Activated CD4-positive, alpha-beta memory T cell treated with anti-CD3 and anti-CD28 coated beads for 36 hours (primary cell): ENCODE measurements at regions not wholly inside any gene's neighbourhood (a gene's known extent, or its start where the extent isn't known, plus 50 kb on each side); places are given as distances from the start of the nearest gene placed in this dataset.

ENCODE experiments used
- CTCF ChIA-PET: fragments of 350-600 bp; sonication (Branson Sonifier 250); formaldehyde crosslinking; loops from one replicate; lab custom pipeline; 2021; ENCODE audit warnings: antibody characterized with exemption, inconsistent platforms; lab: Charles Lee
- POLR2A ChIA-PET: fragments of 350-600 bp; sonication (Branson Sonifier 250); formaldehyde crosslinking; loops from one replicate; lab custom pipeline; 2021; ENCODE audit warnings: antibody characterized with exemption; lab: Charles Lee
- DNase-seq: peaks from one replicate; pipeline ENCODE4 v3.0.0-alpha.2; 2020
- H3K27ac Mint-ChIP-seq: one replicate; pipeline ENCODE4 v1.8.0; 2021; ENCODE audit warnings: mixed read lengths
- H3K27me3 Mint-ChIP-seq: one replicate; pipeline ENCODE4 v1.8.0; 2021; ENCODE audit warnings: mixed read lengths
- H3K36me3 Mint-ChIP-seq: one replicate; pipeline ENCODE4 v1.8.0; 2021; ENCODE audit warnings: mixed read lengths
- H3K4me1 Mint-ChIP-seq: one replicate; pipeline ENCODE4 v1.8.0; 2021; ENCODE audit warnings: low read depth, mixed read lengths
- H3K4me3 Mint-ChIP-seq: one replicate; pipeline ENCODE4 v1.8.0; 2021; ENCODE audit warnings: mild to moderate bottlenecking, mixed read lengths
- H3K9me3 Mint-ChIP-seq: one replicate; pipeline ENCODE4 v1.8.0; 2021; ENCODE audit warnings: mixed read lengths
- intact Hi-C: fragments of 100-400 bp; cut with micrococcal nuclease; formaldehyde crosslinking; loops from one replicate; pipeline ENCODE4 v1.15.1; 2023

DNA sequence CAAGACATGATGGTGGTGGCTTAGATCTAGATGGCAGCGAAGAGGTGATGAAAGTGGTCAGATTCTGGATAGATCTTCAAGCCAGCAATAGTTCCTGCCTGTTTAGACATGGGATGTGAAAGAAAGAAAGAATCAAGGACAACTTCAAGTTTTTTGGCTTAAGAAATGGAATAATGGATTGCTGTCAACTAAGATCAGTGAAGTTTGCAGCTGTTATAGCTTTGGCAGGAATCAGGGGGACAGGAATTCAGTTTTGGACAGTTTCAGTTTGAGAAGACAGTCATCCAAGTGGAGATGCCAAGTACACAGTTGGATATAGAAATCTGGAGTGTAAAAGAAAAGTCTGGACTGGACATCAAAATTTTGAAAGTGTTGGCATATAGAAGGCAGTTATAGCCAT lies 283.7 kb upstream of the PKDCC start:
- ChIA-PET POLR2A (no interaction called here), CTCF (no interaction called here)
- DNase-seq: no peak
- Mint-ChIP-seq H3K9me3 (no peaks in the 10 kb centered on the region), H3K36me3 (no peaks in the 10 kb centered on the region), H3K27ac (no peak overlapping the region), H3K4me3 (no peak overlapping the region), H3K4me1 (no peaks in the 10 kb centered on the region), H3K27me3 (no peaks in the 10 kb centered on the region)
- intact Hi-C loops: no loop called here

DNA sequence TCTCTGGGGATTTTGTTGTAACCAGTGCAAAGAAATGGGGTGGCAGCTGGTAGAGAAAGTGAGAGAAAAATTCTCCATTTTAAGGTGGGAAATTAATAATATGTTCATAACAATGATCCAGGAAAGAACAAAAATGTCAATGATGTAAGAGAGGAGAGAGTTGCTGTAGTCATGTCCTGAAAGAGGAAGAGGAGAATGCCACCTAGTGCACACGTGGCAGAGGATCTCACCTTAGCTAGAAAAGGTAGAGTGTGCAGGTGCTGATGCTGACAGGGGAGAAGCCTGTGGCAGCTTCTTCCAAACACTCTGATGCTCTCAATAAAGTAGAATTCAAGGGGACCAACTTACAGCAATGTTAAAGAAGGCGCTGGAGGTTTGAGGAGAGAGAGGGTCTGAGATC lies 282.9 kb upstream of the PKDCC start:
- H3K4me1 Mint-ChIP-seq: no peaks in the 10 kb centered on the region
- POLR2A ChIA-PET: no interaction called here
- CTCF ChIA-PET: no interaction called here
- H3K36me3 Mint-ChIP-seq: no peaks in the 10 kb centered on the region
- DNase-seq: no peak
- no peak overlapping the region for H3K27ac Mint-ChIP-seq
- H3K9me3 Mint-ChIP-seq: no peaks in the 10 kb centered on the region
- H3K27me3 Mint-ChIP-seq: peaks cover 4% of the 10 kb centered on the region
- intact Hi-C loops: no loop called here
- H3K4me3 Mint-ChIP-seq: no peak overlapping the region

GRCh38 chr2:41768310-41768709 lies 279.5 kb upstream of the PKDCC start:
- no peaks in the 10 kb centered on the region for H3K36me3 Mint-ChIP-seq
- no peak overlapping the region for H3K27ac Mint-ChIP-seq
- no peaks in the 10 kb centered on the region for H3K9me3 Mint-ChIP-seq
- POLR2A ChIA-PET: no interaction called here
- H3K27me3 Mint-ChIP-seq: peaks cover 9% of the 10 kb centered on the region
- H3K4me1 Mint-ChIP-seq: no peaks in the 10 kb centered on the region
- no peak overlapping the region for H3K4me3 Mint-ChIP-seq
- DNase-seq: no peak
- CTCF ChIA-PET: no interaction called here
- intact Hi-C loops: no loop called here

DNA sequence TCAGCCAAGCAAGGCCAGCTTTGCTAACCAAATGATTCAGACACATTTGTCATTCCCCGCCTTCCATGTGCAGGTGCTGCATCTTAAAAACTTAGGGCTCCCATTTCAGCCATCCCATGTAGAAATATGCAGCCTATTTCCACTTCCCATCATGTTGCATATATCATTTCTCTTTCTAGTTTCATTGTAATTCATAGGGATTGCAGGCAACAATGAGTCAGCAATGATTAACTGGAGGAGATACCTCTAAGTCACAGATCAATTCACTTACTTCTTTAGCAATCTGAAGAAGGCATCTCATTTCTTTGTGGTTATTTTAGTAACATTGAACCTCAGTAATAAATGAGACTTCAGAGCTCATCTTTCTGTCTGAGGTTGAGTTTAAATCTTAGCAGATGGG lies 276.1 kb upstream of the PKDCC start:
- no peaks in the 10 kb centered on the region for H3K9me3 Mint-ChIP-seq
- CTCF ChIA-PET: interaction anchor here (0.8 kb wide), 1 partner anchor 11 kb away, joined by 3 read pairs; no protein-coding TSS in a partner anchor
- no peaks in the 10 kb centered on the region for H3K36me3 Mint-ChIP-seq
- no peak overlapping the region for H3K4me3 Mint-ChIP-seq
- intact Hi-C loops: no loop called here
- POLR2A ChIA-PET: no interaction called here
- no peaks in the 10 kb centered on the region for H3K4me1 Mint-ChIP-seq
- peaks cover 11% of the 10 kb centered on the region for H3K27me3 Mint-ChIP-seq
- H3K27ac Mint-ChIP-seq: no peak overlapping the region
- no peak for DNase-seq

- no peaks in the 10 kb centered on the region for H3K36me3 Mint-ChIP-seq
- H3K4me3 Mint-ChIP-seq: no peak overlapping the region
- no peak for DNase-seq
- intact Hi-C loops: no loop called here
- no peaks in the 10 kb centered on the region for H3K9me3 Mint-ChIP-seq
- no peaks in the 10 kb centered on the region for H3K4me1 Mint-ChIP-seq
- H3K27me3 Mint-ChIP-seq: peaks cover 11% of the 10 kb centered on the region
- CTCF ChIA-PET: no interaction called here
- POLR2A ChIA-PET: no interaction called here
- H3K27ac Mint-ChIP-seq: no peak overlapping the region
Observed at GRCh38 chr2:41772697-41773096, 275.1 kb upstream of the PKDCC start.

GRCh38 chr2:41774011-41774605 lies 273.7 kb upstream of the PKDCC start:
- CTCF ChIA-PET: no interaction called here
- H3K4me3 Mint-ChIP-seq: no peak overlapping the region

GRCh38 chr2:41775366-41776025 lies 272.3 kb upstream of the PKDCC start:
- H3K27ac Mint-ChIP-seq: no peak overlapping the region
- ChIA-PET POLR2A (no interaction called here), CTCF (no interaction called here)
- DNase-seq: no peak
- no peaks in the 10 kb centered on the region for H3K36me3 Mint-ChIP-seq
- no peak overlapping the region for H3K4me3 Mint-ChIP-seq
- H3K4me1 Mint-ChIP-seq: no peaks in the 10 kb centered on the region
- intact Hi-C loops: no loop called here
- H3K27me3 Mint-ChIP-seq: peaks cover 6% of the 10 kb centered on the region
- H3K9me3 Mint-ChIP-seq: no peaks in the 10 kb centered on the region

More at GRCh38 chr2:41774011-41774605, 273.7 kb upstream of the PKDCC start:
- Mint-ChIP-seq H3K27me3 (peaks cover 12% of the 10 kb centered on the region), H3K27ac (no peak overlapping the region), H3K36me3 (no peaks in the 10 kb centered on the region), H3K4me1 (no peaks in the 10 kb centered on the region), H3K9me3 (no peaks in the 10 kb centered on the region)
- no peak for DNase-seq
- POLR2A ChIA-PET: no interaction called here
- intact Hi-C loops: no loop called here

GRCh38 chr2:41779888-41780287 lies 267.9 kb upstream of the PKDCC start:
- no peaks in the 10 kb centered on the region for H3K4me1 Mint-ChIP-seq
- H3K4me3 Mint-ChIP-seq: no peak overlapping the region
- no peak for DNase-seq
- no peaks in the 10 kb centered on the region for H3K9me3 Mint-ChIP-seq
- ChIA-PET CTCF (interaction anchor here (2.5 kb wide), 1 partner anchor 1866 kb away, joined by 7 read pairs; no protein-coding TSS in a partner anchor), POLR2A (no interaction called here)
- intact Hi-C loops: loop anchor here (5.0 to 10.0 kb wide), 2 partner anchors 165 to 368 kb away; no protein-coding TSS in a partner anchor
- H3K36me3 Mint-ChIP-seq: no peaks in the 10 kb centered on the region
- peaks cover 1% of the 10 kb centered on the region for H3K27me3 Mint-ChIP-seq
- no peak overlapping the region for H3K27ac Mint-ChIP-seq

DNA sequence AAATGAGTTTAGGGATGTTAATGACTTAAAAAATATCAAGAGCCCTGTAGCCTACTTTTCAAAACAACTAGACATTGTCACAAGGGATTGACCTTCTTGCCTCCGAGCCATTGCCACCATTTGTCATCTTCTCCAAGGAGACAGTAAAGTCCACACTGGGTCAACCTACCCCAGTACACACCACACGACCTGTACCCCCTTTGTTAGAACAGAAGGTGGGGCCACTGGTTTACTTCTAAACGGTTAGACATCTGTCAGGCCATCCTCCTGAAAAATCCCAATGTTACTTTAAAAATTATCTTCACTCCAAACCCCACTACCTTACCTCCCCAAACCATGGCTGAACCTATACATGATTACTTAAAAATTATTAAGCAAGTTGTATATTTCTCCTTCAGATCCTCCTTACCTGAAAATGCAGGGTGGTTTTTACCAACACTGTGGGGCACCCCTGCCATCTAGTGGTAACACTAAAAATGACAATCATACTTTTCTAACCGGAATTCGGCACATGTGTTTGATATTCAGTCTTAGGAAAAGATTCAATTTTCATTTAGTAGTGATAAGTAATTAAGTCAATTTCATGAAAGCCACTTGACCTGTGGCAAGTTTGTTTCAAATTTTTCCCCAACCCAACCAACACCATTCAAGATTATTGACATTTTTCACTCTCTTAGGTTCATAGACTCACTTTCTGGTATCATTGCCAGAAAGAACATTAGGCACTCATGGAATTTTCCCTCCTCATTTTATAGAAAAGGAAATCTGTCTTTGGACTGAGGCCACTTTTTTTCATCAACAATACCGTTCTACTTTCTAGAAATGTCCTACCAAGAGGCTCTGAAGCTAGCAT lies 265.3 kb upstream of the PKDCC start:
- Mint-ChIP-seq H3K36me3 (no peaks in the 10 kb centered on the region), H3K27me3 (peaks cover 1% of the 10 kb centered on the region), H3K27ac (no peak overlapping the region), H3K4me1 (no peaks in the 10 kb centered on the region), H3K4me3 (no peak overlapping the region), H3K9me3 (no peaks in the 10 kb centered on the region)
- POLR2A ChIA-PET: no interaction called here
- intact Hi-C loops: loop anchor here (1.0 to 10.0 kb wide), 3 partner anchors 168 to 1869 kb away; no protein-coding TSS in a partner anchor
- DNase-seq: peak; percentile 30
- CTCF ChIA-PET: interaction anchor here (0.8 to 1.1 kb wide), 4 partner anchors 11 to 1871 kb away, joined by 3 to 4 read pairs (median 3); no protein-coding TSS in a partner anchor

DNA sequence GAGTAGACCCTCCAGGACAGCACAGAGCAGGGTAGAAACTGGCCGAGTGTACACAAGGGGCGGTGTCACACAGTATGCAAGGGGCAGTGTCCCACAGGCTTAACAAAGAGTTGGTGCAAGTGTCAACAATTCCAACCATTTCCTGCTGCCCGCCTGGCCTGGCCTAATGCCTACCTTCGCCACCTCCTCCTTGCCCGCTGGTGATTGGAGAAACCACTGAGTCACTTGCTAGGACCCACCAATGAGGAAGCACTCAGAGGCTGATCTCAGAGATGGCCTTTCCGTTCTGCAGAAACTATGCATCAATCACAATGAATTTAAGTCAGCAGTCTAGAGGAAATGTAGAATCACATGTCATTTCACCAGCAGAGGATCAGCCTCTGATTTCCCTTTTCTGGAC lies 263.3 kb upstream of the PKDCC start:
- no peaks in the 10 kb centered on the region for H3K9me3 Mint-ChIP-seq
- no peaks in the 10 kb centered on the region for H3K36me3 Mint-ChIP-seq
- H3K4me3 Mint-ChIP-seq: no peak overlapping the region
- no peaks in the 10 kb centered on the region for H3K4me1 Mint-ChIP-seq
- no peaks in the 10 kb centered on the region for H3K27me3 Mint-ChIP-seq
- CTCF ChIA-PET: no interaction called here
- intact Hi-C loops: loop anchor here (5.0 to 10.0 kb wide), 2 partner anchors 170 to 372 kb away; no protein-coding TSS in a partner anchor
- no peak overlapping the region for H3K27ac Mint-ChIP-seq
- POLR2A ChIA-PET: no interaction called here
- no peak for DNase-seq

- H3K27ac Mint-ChIP-seq: no peak overlapping the region
- no peaks in the 10 kb centered on the region for H3K9me3 Mint-ChIP-seq
- no peaks in the 10 kb centered on the region for H3K4me1 Mint-ChIP-seq
- DNase-seq: no peak
- no peak overlapping the region for H3K4me3 Mint-ChIP-seq
- intact Hi-C loops: loop anchor here (10.0 kb wide), 1 partner anchor 171 kb away; no protein-coding TSS in a partner anchor
- ChIA-PET POLR2A (no interaction called here), CTCF (interaction anchor here (0.9 kb wide), 1 partner anchor 1872 kb away, joined by 5 read pairs; no protein-coding TSS in a partner anchor)
- no peaks in the 10 kb centered on the region for H3K36me3 Mint-ChIP-seq
- H3K27me3 Mint-ChIP-seq: no peaks in the 10 kb centered on the region
Observed at GRCh38 chr2:41785251-41786022, 262.4 kb upstream of the PKDCC start.
